ENCODE measurements at regions not wholly inside any gene's neighbourhood (a gene's known extent, or its start where the extent isn't known, plus 50 kb on each side); places are given as distances from the start of the nearest gene placed in this dataset.
"Not testable (repeated sequence)": the region's sequence is repeated elsewhere in the genome, so short reads cannot be mapped to it uniquely, and the experiment has no call there.

GRCh38 chrX:120735966-120736365 is 106.1 kb upstream of the C1GALT1C1 start:
- TF ChIP-seq POLR2A (IDR thresholded peaks at IDR 0.05) (no peak), CTCF (IDR thresholded peaks at IDR 0.05) (no peak)
- intact Hi-C loops (cut with DNase I) = no loop called here
- 91 to 93% methylated on average over 2 of the region's 2 CpGs for WGBS, 2 donors
- ATAC-seq (no peak), DNase-seq (no peak)
- Histone ChIP-seq H3K4me1 (no peaks in the 10 kb centered on the region), H3K36me3 (replicated peaks in 1 of 2; ENCODE audit: insufficient read depth in 1 of 2, low read depth in 2 of 2) (no peaks in the 10 kb centered on the region), H3K27ac (no peak overlapping the region), H3K9me3 (no peaks in the 10 kb centered on the region), H3K4me3 (no peak overlapping the region), H3K27me3 (no peaks in the 10 kb centered on the region)

GRCh38 chrX:120732879-120733278 is 103.0 kb upstream of the C1GALT1C1 start:
- no peaks in the 10 kb centered on the region for H3K9me3 ChIP-seq
- no peaks in the 10 kb centered on the region for H3K27me3 ChIP-seq
- DNase-seq (no peak), ATAC-seq (no peak)
- intact Hi-C loops (cut with DNase I) = no loop called here
- H3K4me1 ChIP-seq = no peaks in the 10 kb centered on the region
- H3K27ac ChIP-seq = no peak overlapping the region
- no peaks in the 10 kb centered on the region for H3K36me3 ChIP-seq (replicated peaks in 1 of 2; ENCODE audit: insufficient read depth in 1 of 2, low read depth in 2 of 2)
- TF ChIP-seq POLR2A (IDR thresholded peaks at IDR 0.05) = no peak
- H3K4me3 ChIP-seq = no peak overlapping the region
- WGBS, 2 donors = 78 to 89% methylated on average over 11 to 15 of the region's 33 CpGs

GRCh38 chrX:120732461-120732860 is 102.6 kb upstream of the C1GALT1C1 start:
- no peak for ATAC-seq

GRCh38 chrX:120731386-120731785 is 101.5 kb upstream of the C1GALT1C1 start:
- H3K36me3 ChIP-seq (replicated peaks in 1 of 2; ENCODE audit: insufficient read depth in 1 of 2, low read depth in 2 of 2) = no peaks in the 10 kb centered on the region
- H3K9me3 ChIP-seq = no peaks in the 10 kb centered on the region

More at GRCh38 chrX:120732461-120732860, 102.6 kb upstream of the C1GALT1C1 start:
- no peak for TF ChIP-seq POLR2A (IDR thresholded peaks at IDR 0.05)
- no peak for TF ChIP-seq CTCF (IDR thresholded peaks at IDR 0.05)
- DNase-seq = no peak
- Histone ChIP-seq H3K4me1 (no peaks in the 10 kb centered on the region), H3K4me3 (no peak overlapping the region), H3K27me3 (no peaks in the 10 kb centered on the region), H3K27ac (no peak overlapping the region), H3K9me3 (no peaks in the 10 kb centered on the region), H3K36me3 (replicated peaks in 1 of 2; ENCODE audit: insufficient read depth in 1 of 2, low read depth in 2 of 2) (no peaks in the 10 kb centered on the region)
- intact Hi-C loops (cut with DNase I) = no loop called here
- WGBS, 2 donors = 76 to 81% methylated on average over 7 of the region's 7 CpGs

GRCh38 chrX:120729506-120730255 is 99.8 kb upstream of the C1GALT1C1 start:
- 78% methylated on average over 5 to 7 of the region's 7 CpGs for WGBS, 2 donors
- H3K9me3 ChIP-seq; ATAC-seq; H3K4me3 ChIP-seq; H3K4me1 ChIP-seq; intact Hi-C loops (cut with DNase I); DNase-seq; H3K27ac ChIP-seq; H3K27me3 ChIP-seq; H3K36me3 ChIP-seq (replicated peaks in 1 of 2; ENCODE audit: insufficient read depth in 1 of 2, low read depth in 2 of 2): not testable (repeated sequence)

More at GRCh38 chrX:120731386-120731785, 101.5 kb upstream of the C1GALT1C1 start:
- intact Hi-C loops (cut with DNase I) = no loop called here
- Histone ChIP-seq H3K27me3 (no peaks in the 10 kb centered on the region), H3K4me3 (no peak overlapping the region), H3K4me1 (no peaks in the 10 kb centered on the region), H3K27ac (no peak overlapping the region)
- DNase-seq = no peak
- TF ChIP-seq POLR2A (IDR thresholded peaks at IDR 0.05) = no peak
- TF ChIP-seq CTCF (IDR thresholded peaks at IDR 0.05) = no peak
- no peak for ATAC-seq
- WGBS, 2 donors = 68 to 88% methylated on average over 4 of the region's 4 CpGs

- intact Hi-C loops (cut with DNase I) = no loop called here
- H3K9me3 ChIP-seq = no peaks in the 10 kb centered on the region
- no peak for TF ChIP-seq POLR2A (IDR thresholded peaks at IDR 0.05)
- no peak for TF ChIP-seq CTCF (IDR thresholded peaks at IDR 0.05)
- H3K4me1 ChIP-seq = no peaks in the 10 kb centered on the region
- ATAC-seq (no peak), DNase-seq (no peak)
- no peak overlapping the region for H3K27ac ChIP-seq
- H3K27me3 ChIP-seq = no peaks in the 10 kb centered on the region
- H3K36me3 ChIP-seq (replicated peaks in 1 of 2; ENCODE audit: insufficient read depth in 1 of 2, low read depth in 2 of 2) = no peaks in the 10 kb centered on the region
- H3K4me3 ChIP-seq = no peak overlapping the region
These were observed 98.1 kb upstream of the C1GALT1C1 start for GRCh38 chrX:120727911-120728310.
